Omental fat pad (tissue), 3 donors: ENCODE measurements at regions not wholly inside any gene's neighbourhood (a gene's known extent, or its start where the extent isn't known, plus 50 kb on each side); places are given as distances from the start of the nearest gene placed in this dataset.
A peak's percentile ranks its signal among the peaks of the same experiment; 100 is the strongest.

Source experiments
- ATAC-seq: fragments of 150-250 bp; one replicate; pipeline ENCODE4 v1.9.1; 2016; ENCODE audit warnings: mild to moderate bottlenecking, moderate library complexity; ENCODE audit not compliant: low FRiP score
- DNase-seq: peaks from one replicate; pipeline ENCODE4 v3.0.0-alpha.2; 2019; ENCODE audit warnings: low spot score
- CTCF ChIP-seq, 3 donors: fragments of 450-650 bp; IDR thresholded peaks; one replicate each; pipeline ENCODE4 v1.5.1; 2016 to 2017; ENCODE audit warnings: antibody characterized with exemption in 3 of 3, mild to moderate bottlenecking in 3 of 3, moderate library complexity in 2 of 3

- ATAC-seq (no peak), DNase-seq (no peak)
These were observed 92.6 kb downstream of the OLFM4 start for GRCh38 chr13:53121131-53121773.

GRCh38 chr13:53121919-53122318, 93.3 kb downstream of the OLFM4 start:
- ATAC-seq (no peak), DNase-seq (no peak)
- no peak for TF ChIP-seq CTCF (IDR thresholded peaks at IDR 0.05)

More at GRCh38 chr13:53121131-53121773, 92.6 kb downstream of the OLFM4 start:
- no peak for TF ChIP-seq CTCF (IDR thresholded peaks at IDR 0.05)

GRCh38 chr13:53123536-53123935, 94.9 kb downstream of the OLFM4 start:
- no peak for TF ChIP-seq CTCF (IDR thresholded peaks at IDR 0.05)
- no peak for ATAC-seq
- DNase-seq: no peak

GRCh38 chr13:53124623-53125022, 96.0 kb downstream of the OLFM4 start:
- DNase-seq: no peak
- TF ChIP-seq CTCF (IDR thresholded peaks at IDR 0.05): no peak
- ATAC-seq: no peak

GRCh38 chr13:53126841-53127245, 98.2 kb downstream of the OLFM4 start:
- DNase-seq (no peak), ATAC-seq (peak; percentile 74)
- no peak for TF ChIP-seq CTCF (IDR thresholded peaks at IDR 0.05)

GRCh38 chr13:53127373-53127772, 98.8 kb downstream of the OLFM4 start:
- no peak for ATAC-seq
- no peak for TF ChIP-seq CTCF (IDR thresholded peaks at IDR 0.05)
- no peak for DNase-seq

- ATAC-seq (no peak), DNase-seq (no peak)
- no peak for TF ChIP-seq CTCF (IDR thresholded peaks at IDR 0.05)
These were observed 101.3 kb downstream of the OLFM4 start for GRCh38 chr13:53129864-53130393.
